ENCODE measurements at regions not wholly inside any gene's neighbourhood (a gene's known extent, or its start where the extent isn't known, plus 50 kb on each side); places are given as distances from the start of the nearest gene placed in this dataset.
"Not testable (repeated sequence)": the region's sequence is repeated elsewhere in the genome, so short reads cannot be mapped to it uniquely, and the experiment has no call there.

GRCh38 chr5:166880456-166880855, 1411.0 kb upstream of the WWC1 start:
- DNase-seq = no peak

GRCh38 chr5:166881802-166882201, 1409.6 kb upstream of the WWC1 start:
- DNase-seq = no peak

- peak in 1 of 5 experiments; percentile 9 for DNase-seq
These were observed 1408.4 kb upstream of the WWC1 start for GRCh38 chr5:166883016-166883415.

- no peak for DNase-seq
These were observed 1393.3 kb upstream of the WWC1 start for GRCh38 chr5:166898166-166898565.

- DNase-seq = no peak
These were observed 1392.1 kb upstream of the WWC1 start for GRCh38 chr5:166899343-166899742.

- no peak for DNase-seq
These were observed 1386.9 kb upstream of the WWC1 start for GRCh38 chr5:166904571-166904970.

GRCh38 chr5:166906991-166907713, 1384.3 kb upstream of the WWC1 start:
- DNase-seq = no peak

GRCh38 chr5:166909040-166909439, 1382.4 kb upstream of the WWC1 start:
- no peak for DNase-seq

GRCh38 chr5:166909926-166910325, 1381.5 kb upstream of the WWC1 start:
- no peak for DNase-seq

GRCh38 chr5:166910995-166911394, 1380.5 kb upstream of the WWC1 start:
- no peak for DNase-seq

GRCh38 chr5:166916021-166916420, 1375.4 kb upstream of the WWC1 start:
- no peak for DNase-seq

GRCh38 chr5:166926138-166926537, 1365.3 kb upstream of the WWC1 start:
- no peak for DNase-seq

- not testable (repeated sequence) for DNase-seq
These were observed 1364.5 kb upstream of the WWC1 start for GRCh38 chr5:166926806-166927475.

GRCh38 chr5:166936351-166936750, 1355.1 kb upstream of the WWC1 start:
- DNase-seq = no peak

- no peak for DNase-seq
These were observed 1353.4 kb upstream of the WWC1 start for GRCh38 chr5:166938071-166938470.

- no peak for DNase-seq
These were observed 1348.5 kb upstream of the WWC1 start for GRCh38 chr5:166942948-166943347.

- no peak for DNase-seq
These were observed 1344.4 kb upstream of the WWC1 start for GRCh38 chr5:166947045-166947444.

- DNase-seq = no peak
These were observed 1342.8 kb upstream of the WWC1 start for GRCh38 chr5:166948679-166949078.

GRCh38 chr5:166952048-166952447, 1339.4 kb upstream of the WWC1 start:
- DNase-seq = no peak

GRCh38 chr5:166957782-166958181, 1333.7 kb upstream of the WWC1 start:
- no peak for DNase-seq

GRCh38 chr5:166959766-166960165, 1331.7 kb upstream of the WWC1 start:
- no peak for DNase-seq

- no peak for DNase-seq
These were observed 1330.4 kb upstream of the WWC1 start for GRCh38 chr5:166961028-166961427.

- DNase-seq = no peak
These were observed 1329.5 kb upstream of the WWC1 start for GRCh38 chr5:166961913-166962312.

GRCh38 chr5:166962461-166962860, 1329.0 kb upstream of the WWC1 start:
- DNase-seq = no peak

- DNase-seq = no peak
These were observed 1327.8 kb upstream of the WWC1 start for GRCh38 chr5:166963596-166963995.

Data from T-helper 2 cell (primary cell).